ENCODE measurements at regions not wholly inside any gene's neighbourhood (a gene's known extent, or its start where the extent isn't known, plus 50 kb on each side); places are given as distances from the start of the nearest gene placed in this dataset.
A peak's percentile ranks its signal among the peaks of the same experiment; 100 is the strongest.

- no peak for TF ChIP-seq KAT7 (CRISPR knock-in tag; IDR thresholded peaks at IDR 0.05; ENCODE audit: borderline replicate concordance)
Measured at GRCh38 chr4:142940425-142941330, 94.6 kb upstream of the INPP4B start (continued).

DNA sequence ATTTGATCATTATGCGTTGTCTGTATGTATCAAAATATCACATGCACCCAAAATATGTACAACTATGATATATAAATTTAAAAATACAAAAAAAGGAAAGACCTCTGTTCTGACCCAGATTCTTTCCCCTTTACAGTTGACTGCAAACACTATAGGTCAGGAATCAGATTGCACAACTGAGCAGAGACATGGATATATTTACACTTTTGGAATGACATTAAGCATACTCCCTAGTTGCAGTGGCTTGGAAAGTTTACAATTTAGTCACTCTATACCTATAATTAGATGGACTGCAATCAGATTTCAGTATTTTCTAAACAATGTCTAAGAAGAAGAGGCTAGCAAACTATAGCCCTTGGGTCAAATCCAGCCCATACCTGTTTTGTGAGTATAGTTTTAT, 98.5 kb upstream of the INPP4B start:
- intact Hi-C loops (cut with micrococcal nuclease; ENCODE audit: unreplicated experiment): no loop called here
- POLR2A ChIA-PET: no interaction called here
- H3K4me2 ChIP-seq (ENCODE audit: low read depth, low read length): no peak overlapping the region
- no TSS peak for BruUV-seq (replicated peaks)
- FAIRE-seq (peak; percentile 12), DNase-seq (ENCODE audit: low spot score) (no peak), ATAC-seq (no peak)
- in situ Hi-C loops (cut with HindIII; ENCODE audit: extremely low pct_ligation_motif_present, low pct_unique_long_range_greater_than_20kb): no loop called here
- H3K9ac ChIP-seq (ENCODE audit: insufficient read depth, low read depth, low read length): no peak overlapping the region
- H3K4me3 ChIP-seq (replicated peaks in 1 of 3; ENCODE audit: insufficient read depth in 1 of 3, low read depth in 2 of 3, low read length in 3 of 3): no peak overlapping the region
- H4K20me1 ChIP-seq (ENCODE audit: insufficient read depth, low read length): no peaks in the 10 kb centered on the region
- H3K9me3 ChIP-seq (ENCODE audit: low read length): no peaks in the 10 kb centered on the region
- 10% methylated on average over 1 of the region's 1 CpG for WGBS (ENCODE audit: low lambda C conversion rate)
- no peaks in the 10 kb centered on the region for H3K4me1 ChIP-seq (ENCODE audit: insufficient read depth, low read length)
- H3K27me3 ChIP-seq (ENCODE audit: control insufficient read depth in 1 of 2, insufficient read depth in 2 of 2, low read length in 2 of 2): no peaks in the 10 kb centered on the region; a peak in 1 of 5 replicates
- CTCF ChIA-PET (ENCODE audit: low intra/inter-chr PET ratio, low total read pairs): no interaction called here
- H2AFZ ChIP-seq (ENCODE audit: low read length): no peak overlapping the region
- no peak overlapping the region for H3K27ac ChIP-seq (ENCODE audit: extremely low read length, insufficient read depth, low read length)
- H3K79me2 ChIP-seq (ENCODE audit: insufficient read depth, low read length): no peaks in the 10 kb centered on the region
- no peaks in the 10 kb centered on the region for H3K36me3 ChIP-seq (replicated peaks in 1 of 2; ENCODE audit: control insufficient read depth in 1 of 2, insufficient read depth in 2 of 2, low read length in 2 of 2)
- TF ChIP-seq AKAP8 (CRISPR knock-in tag; IDR thresholded peaks at IDR 0.05): no peak
- TF ChIP-seq CEBPB (IDR thresholded peaks at IDR 0.05; ENCODE audit: borderline replicate concordance, low read depth, low read length): peak; percentile 65; the same call in 1 of the 2 replicates
- TF ChIP-seq CEBPG (CRISPR knock-in tag; IDR thresholded peaks at IDR 0.05): peak; percentile 39
- TF ChIP-seq ATM (IDR thresholded peaks at IDR 0.05; ENCODE audit: borderline replicate concordance): no peak
- TF ChIP-seq U2AF1 (optimal IDR thresholded peaks at IDR 0.05; ENCODE audit: low read depth, low read length): no peak
- TF ChIP-seq, protein P1, sequence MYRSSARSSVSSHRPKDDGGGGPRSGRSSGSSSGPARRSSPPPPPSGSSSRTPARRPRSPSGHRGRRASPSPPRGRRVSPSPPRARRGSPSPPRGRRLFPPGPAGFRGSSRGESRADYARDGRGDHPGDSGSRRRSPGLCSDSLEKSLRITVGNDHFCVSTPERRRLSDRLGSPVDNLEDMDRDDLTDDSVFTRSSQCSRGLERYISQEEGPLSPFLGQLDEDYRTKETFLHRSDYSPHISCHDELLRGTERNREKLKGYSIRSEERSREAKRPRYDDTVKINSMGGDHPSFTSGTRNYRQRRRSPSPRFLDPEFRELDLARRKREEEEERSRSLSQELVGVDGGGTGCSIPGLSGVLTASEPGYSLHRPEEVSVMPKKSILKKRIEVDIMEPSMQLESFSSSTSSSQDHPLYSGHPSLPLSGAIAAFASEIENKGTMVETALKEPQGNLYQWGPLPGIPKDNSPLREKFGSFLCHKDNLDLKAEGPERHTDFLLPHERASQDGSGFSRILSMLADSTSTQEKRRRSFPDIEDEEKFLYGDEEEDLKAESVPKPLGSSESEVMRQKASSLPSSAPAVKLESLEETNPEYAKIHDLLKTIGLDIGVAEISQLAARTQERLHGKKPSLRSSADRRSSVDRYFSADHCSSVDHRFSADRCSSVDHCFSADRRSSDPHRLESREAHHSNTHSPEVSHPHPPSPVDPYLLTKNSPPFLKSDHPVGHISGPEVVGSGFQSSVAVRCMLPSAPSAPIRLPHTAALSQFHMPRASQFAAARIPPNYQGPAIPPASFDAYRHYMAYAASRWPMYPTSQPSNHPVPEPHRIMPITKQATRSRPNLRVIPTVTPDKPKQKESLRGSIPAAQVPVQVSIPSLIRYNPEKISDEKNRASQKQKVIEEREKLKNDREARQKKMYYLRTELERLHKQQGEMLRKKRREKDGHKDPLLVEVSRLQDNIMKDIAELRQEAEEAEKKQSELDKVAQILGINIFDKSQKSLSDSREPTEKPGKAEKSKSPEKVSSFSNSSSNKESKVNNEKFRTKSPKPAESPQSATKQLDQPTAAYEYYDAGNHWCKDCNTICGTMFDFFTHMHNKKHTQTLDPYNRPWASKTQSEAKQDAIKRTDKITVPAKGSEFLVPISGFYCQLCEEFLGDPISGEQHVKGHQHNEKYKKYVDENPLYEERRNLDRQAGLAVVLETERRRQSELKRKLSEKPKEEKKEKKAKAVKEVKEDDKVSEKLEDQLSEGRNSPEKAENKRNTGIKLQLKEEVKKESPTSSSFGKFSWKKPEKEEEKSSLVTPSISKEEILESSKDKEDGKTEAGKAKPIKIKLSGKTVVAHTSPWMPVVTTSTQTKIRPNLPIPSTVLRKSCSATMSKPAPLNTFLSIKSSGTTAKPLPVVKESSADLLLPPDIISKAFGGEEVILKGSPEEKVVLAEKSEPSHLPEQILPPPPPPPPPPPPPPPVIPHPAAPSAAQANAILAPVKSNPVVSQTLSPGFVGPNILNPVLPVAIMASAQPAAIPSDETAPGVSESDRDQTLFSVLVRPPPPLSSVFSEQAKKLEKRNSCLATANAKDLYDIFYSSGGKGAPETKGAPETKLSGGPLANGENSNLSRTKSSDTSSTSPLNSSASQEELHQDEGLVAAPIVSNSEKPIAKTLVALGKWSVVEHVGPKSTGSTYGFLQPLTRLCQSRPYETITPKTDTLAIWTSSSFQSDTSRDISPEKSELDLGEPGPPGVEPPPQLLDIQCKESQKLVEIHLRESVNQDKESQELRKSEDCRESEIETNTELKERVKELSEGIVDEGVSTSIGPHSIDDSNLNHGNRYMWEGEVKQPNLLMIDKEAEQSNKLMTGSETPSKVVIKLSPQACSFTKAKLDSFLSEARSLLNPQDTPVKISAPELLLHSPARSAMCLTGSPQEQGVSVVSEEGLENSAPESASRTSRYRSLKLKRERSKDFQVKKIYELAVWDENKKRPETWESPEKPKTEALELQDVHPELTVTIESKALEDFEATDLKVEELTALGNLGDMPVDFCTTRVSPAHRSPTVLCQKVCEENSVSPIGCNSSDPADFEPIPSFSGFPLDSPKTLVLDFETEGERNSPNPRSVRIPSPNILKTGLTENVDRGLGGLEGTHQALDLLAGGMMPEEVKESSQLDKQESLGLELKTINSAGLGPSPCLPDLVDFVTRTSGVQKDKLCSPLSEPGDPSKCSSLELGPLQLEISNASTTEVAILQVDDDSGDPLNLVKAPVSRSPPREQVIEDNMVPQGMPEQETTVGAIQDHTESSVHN (CRISPR knock-in tag; IDR thresholded peaks at IDR 0.05): no peak
- TF ChIP-seq SOX5 (CRISPR knock-in tag; IDR thresholded peaks at IDR 0.05; ENCODE audit: borderline replicate concordance): no peak
- no peak for TF ChIP-seq ZNF510 (CRISPR knock-in tag; IDR thresholded peaks at IDR 0.05; ENCODE audit: low read depth)
- TF ChIP-seq, protein P2, sequence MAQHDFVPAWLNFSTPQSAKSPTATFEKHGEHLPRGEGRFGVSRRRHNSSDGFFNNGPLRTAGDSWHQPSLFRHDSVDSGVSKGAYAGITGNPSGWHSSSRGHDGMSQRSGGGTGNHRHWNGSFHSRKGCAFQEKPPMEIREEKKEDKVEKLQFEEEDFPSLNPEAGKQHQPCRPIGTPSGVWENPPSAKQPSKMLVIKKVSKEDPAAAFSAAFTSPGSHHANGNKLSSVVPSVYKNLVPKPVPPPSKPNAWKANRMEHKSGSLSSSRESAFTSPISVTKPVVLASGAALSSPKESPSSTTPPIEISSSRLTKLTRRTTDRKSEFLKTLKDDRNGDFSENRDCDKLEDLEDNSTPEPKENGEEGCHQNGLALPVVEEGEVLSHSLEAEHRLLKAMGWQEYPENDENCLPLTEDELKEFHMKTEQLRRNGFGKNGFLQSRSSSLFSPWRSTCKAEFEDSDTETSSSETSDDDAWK (CRISPR knock-in tag; IDR thresholded peaks at IDR 0.05): no peak
